Activated CD8-positive, alpha-beta T cell treated with anti-CD3 and anti-CD28 coated beads for 36 hours (primary cell): ENCODE measurements at regions not wholly inside any gene's neighbourhood (a gene's known extent, or its start where the extent isn't known, plus 50 kb on each side); places are given as distances from the start of the nearest gene placed in this dataset.

Experiments
- ATAC-seq: fragments of 200-7000 bp; cut with Tn5 transposase; one replicate; pipeline ENCODE4 v1.10.0; 2021; ENCODE audit warnings: mild to moderate bottlenecking, moderate library complexity
- CTCF ChIA-PET: fragments of 350-600 bp; sonication (Branson Sonifier 250); formaldehyde crosslinking; loops from one replicate; lab custom pipeline; 2021; ENCODE audit warnings: antibody characterized with exemption; lab: Charles Lee
- POLR2A ChIA-PET: fragments of 350-600 bp; sonication (Branson Sonifier 250); formaldehyde crosslinking; loops from one replicate; lab custom pipeline; 2021; ENCODE audit warnings: antibody characterized with exemption; lab: Charles Lee
- DNase-seq: peaks from one replicate; pipeline ENCODE4 v3.0.0-alpha.2; 2020
- H3K27ac Mint-ChIP-seq: one replicate; pipeline ENCODE4 v1.8.0; 2021; ENCODE audit warnings: mild to moderate bottlenecking, mixed read lengths
- H3K27me3 Mint-ChIP-seq: one replicate; pipeline ENCODE4 v1.8.0; 2021; ENCODE audit warnings: mixed read lengths
- H3K36me3 Mint-ChIP-seq: one replicate; pipeline ENCODE4 v1.8.0; 2021; ENCODE audit warnings: low read depth, mixed read lengths
- H3K4me1 Mint-ChIP-seq: one replicate; pipeline ENCODE4 v1.8.0; 2021; ENCODE audit warnings: low read depth, mixed read lengths
- H3K4me3 Mint-ChIP-seq: one replicate; pipeline ENCODE4 v1.8.0; 2021; ENCODE audit warnings: mild to moderate bottlenecking, moderate library complexity, mixed read lengths
- H3K9me3 Mint-ChIP-seq: one replicate; pipeline ENCODE4 v1.8.0; 2021; ENCODE audit warnings: mixed read lengths
- CTCF ChIP-seq: fragments of 200-600 bp; IDR thresholded peaks from one replicate; pipeline ENCODE4 v1.8.0; 2022; ENCODE audit warnings: antibody characterized with exemption, mild to moderate bottlenecking
- intact Hi-C: fragments of 100-400 bp; cut with micrococcal nuclease; formaldehyde crosslinking; loops from one replicate; pipeline ENCODE4 v1.10.0; 2022

GRCh38 chr2:183390109-183390508 lies 265.9 kb downstream of the NUP35 start:
- CTCF ChIA-PET, result no interaction called here

GRCh38 chr2:183404392-183404791 lies 280.1 kb downstream of the NUP35 start:
- POLR2A ChIA-PET, result no interaction called here
- DNase-seq (no peak), ATAC-seq (no peak)
- H3K27ac Mint-ChIP-seq, result no peak overlapping the region
- CTCF ChIA-PET, result no interaction called here
- no peak overlapping the region for H3K4me3 Mint-ChIP-seq
- TF ChIP-seq CTCF, result no peak
- intact Hi-C loops, result no loop called here
- no peaks in the 10 kb centered on the region for H3K27me3 Mint-ChIP-seq
- H3K36me3 Mint-ChIP-seq, result no peaks in the 10 kb centered on the region
- H3K4me1 Mint-ChIP-seq, result no peaks in the 10 kb centered on the region
- peaks cover 12% of the 10 kb centered on the region for H3K9me3 Mint-ChIP-seq

More at GRCh38 chr2:183390109-183390508, 265.9 kb downstream of the NUP35 start:
- Mint-ChIP-seq H3K27me3 (no peaks in the 10 kb centered on the region), H3K4me3 (no peak overlapping the region), H3K9me3 (peaks cover 35% of the 10 kb centered on the region), H3K4me1 (no peaks in the 10 kb centered on the region), H3K27ac (no peak overlapping the region), H3K36me3 (no peaks in the 10 kb centered on the region)
- no peak for TF ChIP-seq CTCF
- POLR2A ChIA-PET, result no interaction called here
- DNase-seq (no peak), ATAC-seq (no peak)
- intact Hi-C loops, result no loop called here

GRCh38 chr2:183408562-183408961 lies 284.3 kb downstream of the NUP35 start:
- ChIA-PET POLR2A (no interaction called here), CTCF (no interaction called here)
- H3K9me3 Mint-ChIP-seq, result peaks cover 10% of the 10 kb centered on the region
- H3K4me1 Mint-ChIP-seq, result no peaks in the 10 kb centered on the region
- H3K4me3 Mint-ChIP-seq, result no peak overlapping the region
- intact Hi-C loops, result no loop called here
- DNase-seq, result no peak
- no peak overlapping the region for H3K27ac Mint-ChIP-seq
- no peaks in the 10 kb centered on the region for H3K36me3 Mint-ChIP-seq
- no peaks in the 10 kb centered on the region for H3K27me3 Mint-ChIP-seq
- TF ChIP-seq CTCF, result no peak
- ATAC-seq, result no peak

GRCh38 chr2:183409662-183410061 lies 285.4 kb downstream of the NUP35 start:
- no peak for ATAC-seq
- DNase-seq, result no peak
- intact Hi-C loops, result no loop called here
- TF ChIP-seq CTCF, result no peak
- no peak overlapping the region for H3K27ac Mint-ChIP-seq
- H3K4me3 Mint-ChIP-seq, result no peak overlapping the region
- CTCF ChIA-PET, result no interaction called here
- POLR2A ChIA-PET, result no interaction called here
- no peaks in the 10 kb centered on the region for H3K27me3 Mint-ChIP-seq
- H3K36me3 Mint-ChIP-seq, result no peaks in the 10 kb centered on the region
- H3K9me3 Mint-ChIP-seq, result peaks cover 4% of the 10 kb centered on the region
- H3K4me1 Mint-ChIP-seq, result no peaks in the 10 kb centered on the region

GRCh38 chr2:183416753-183417152 lies 292.5 kb downstream of the NUP35 start:
- Mint-ChIP-seq H3K9me3 (peaks cover 15% of the 10 kb centered on the region), H3K4me3 (no peak overlapping the region), H3K4me1 (no peaks in the 10 kb centered on the region), H3K36me3 (no peaks in the 10 kb centered on the region), H3K27me3 (no peaks in the 10 kb centered on the region), H3K27ac (no peak overlapping the region)
- intact Hi-C loops, result no loop called here
- ChIA-PET POLR2A (interaction anchor here (0.6 kb wide), 1 partner anchor 196 kb away, joined by 3 read pairs; no protein-coding TSS in a partner anchor), CTCF (no interaction called here)
- DNase-seq (no peak), ATAC-seq (no peak)
- TF ChIP-seq CTCF, result no peak
